Thyroid gland (tissue), 4 donors: ENCODE measurements at regions not wholly inside any gene's neighbourhood (a gene's known extent, or its start where the extent isn't known, plus 50 kb on each side); places are given as distances from the start of the nearest gene placed in this dataset.
"Not testable (repeated sequence)": the region's sequence is repeated elsewhere in the genome, so short reads cannot be mapped to it uniquely, and the experiment has no call there.

Experiments
- CTCF ChIP-seq, 6 experiments: fragments of 200-600 bp in 3 of 6; fragments of 450-650 bp in 3 of 6; sonication (generic) in 3 of 6; IDR thresholded peaks; one replicate each; pipeline ENCODE4 v1.5.1; 2016 to 2019; ENCODE audit warnings: antibody characterized with exemption in 6 of 6, mild to moderate bottlenecking in 2 of 6, inconsistent platforms in 1 of 6, moderate library complexity in 1 of 6
- POLR2A ChIP-seq, 2 donors: fragments of 450-650 bp; IDR thresholded peaks; one replicate each; pipeline ENCODE4 v1.6.1; 2017; ENCODE audit warnings: antibody characterized with exemption in 2 of 2, mild to moderate bottlenecking in 2 of 2, moderate library complexity in 1 of 2

- TF ChIP-seq CTCF, POLR2A (IDR thresholded peaks at IDR 0.05): not testable (repeated sequence)
Observed at GRCh38 chr11:45372414-45372813, 86.3 kb upstream of the SYT13 start.
